IMR-90 (cell line): ENCODE measurements at regions not wholly inside any gene's neighbourhood (a gene's known extent, or its start where the extent isn't known, plus 50 kb on each side); places are given as distances from the start of the nearest gene placed in this dataset.

Experiments used
- ATAC-seq: fragments of 200-7000 bp; cut with Tn5 transposase; 2 replicates; pipeline ENCODE4 v1.9.1; 2020; ENCODE audit warnings: low read depth, mild to moderate bottlenecking, moderate library complexity
- BruUV-seq: library from RNA; stranded (reverse); fragments of 400-500 nt; replicated peaks from 2 replicates; lab custom pipeline; 2021; lab: Mats Ljungman, UMichigan
- CTCF ChIA-PET: fragments of 300-600 bp; formaldehyde crosslinking; extraction: SDS; loops from one replicate; lab custom pipeline; 2021; ENCODE audit warnings: antibody characterized with exemption; lab: Yijun Ruan, JAX
- POLR2A ChIA-PET: fragments of 300-600 bp; sonication (Branson Sonifier 250); formaldehyde crosslinking; loops from one replicate; lab custom pipeline; 2022; ENCODE audit warnings: antibody characterized with exemption; ENCODE audit not compliant: unreplicated experiment; lab: Charles Lee
- DNase-seq: peaks from one replicate; pipeline ENCODE4 v3.0.0; 2013
- H2AFZ ChIP-seq: replicated peaks from 2 replicates; pipeline ENCODE3; 2013; ENCODE audit warnings: low read length, mild to moderate bottlenecking; ENCODE audit not compliant: poor library complexity
- H2AK5ac ChIP-seq: 2 replicates; pipeline ENCODE4 v1.6.1; 2013; ENCODE audit warnings: low read depth, low read length, inconsistent platforms
- H2AK9ac ChIP-seq: replicated peaks from 2 replicates; pipeline ENCODE3; 2013; ENCODE audit warnings: mild to moderate bottlenecking, low read depth, low read length, moderate library complexity; ENCODE audit not compliant: poor library complexity
- H2BK120ac ChIP-seq: 2 replicates; pipeline ENCODE4 v1.6.1; 2013; ENCODE audit warnings: low read depth, low read length, inconsistent platforms
- H2BK15ac ChIP-seq: 3 replicates; pipeline ENCODE4 v1.6.1; 2013; ENCODE audit warnings: low read depth, low read length, inconsistent platforms
- H2BK20ac ChIP-seq: 2 replicates; pipeline ENCODE4 v1.6.1; 2013; ENCODE audit warnings: low read depth, mild to moderate bottlenecking, inconsistent platforms, low read length, moderate library complexity
- H2BK5ac ChIP-seq: 2 replicates; pipeline ENCODE4 v1.6.1; 2013; ENCODE audit warnings: mild to moderate bottlenecking, low read depth, low read length, inconsistent platforms; ENCODE audit not compliant: poor library complexity, severe bottlenecking
- H3K14ac ChIP-seq: replicated peaks from 2 replicates; pipeline ENCODE4 v1.6.1; 2013; ENCODE audit warnings: low read depth, low read length, inconsistent platforms
- H3K18ac ChIP-seq: 2 replicates; pipeline ENCODE4 v1.6.1; 2013; ENCODE audit warnings: low read depth, low read length, control low read depth
- H3K23ac ChIP-seq: 2 replicates; pipeline ENCODE4 v1.6.1; 2013; ENCODE audit warnings: low read depth, low read length, inconsistent platforms
- H3K27ac ChIP-seq: 2 replicates; pipeline ENCODE4 v1.5.1; 2013; ENCODE audit warnings: mild to moderate bottlenecking, control low read depth, low read length; ENCODE audit not compliant: insufficient read depth
- H3K27me3 ChIP-seq: 2 replicates; pipeline ENCODE4 v1.6.1; 2013; ENCODE audit warnings: low read length; ENCODE audit not compliant: control insufficient read depth, insufficient read depth
- H3K36me3 ChIP-seq: 2 replicates; pipeline ENCODE4 v1.6.1; 2013; ENCODE audit warnings: low read length, mixed read lengths; ENCODE audit not compliant: control insufficient read depth, insufficient read depth
- H3K4ac ChIP-seq: 2 replicates; pipeline ENCODE4 v1.6.1; 2013; ENCODE audit warnings: low read depth, low read length, inconsistent platforms
- H3K4me1 ChIP-seq: 2 replicates; pipeline ENCODE4 v1.6.1; 2013; ENCODE audit warnings: low read length, mixed read lengths; ENCODE audit not compliant: control insufficient read depth, insufficient read depth
- H3K4me2 ChIP-seq: 2 replicates; pipeline ENCODE4 v1.6.1; 2013; ENCODE audit warnings: low read depth, mild to moderate bottlenecking, control low read depth, low read length, moderate library complexity
- H3K4me3 ChIP-seq: 2 replicates; pipeline ENCODE4 v1.5.1; 2013; ENCODE audit warnings: low read depth, mild to moderate bottlenecking, control low read depth, low read length, moderate library complexity; ENCODE audit not compliant: insufficient read depth
- H3K56ac ChIP-seq: 2 replicates; pipeline ENCODE4 v1.6.1; 2013; ENCODE audit warnings: low read length, inconsistent platforms; ENCODE audit not compliant: insufficient read depth; ENCODE audit errors: extremely low read depth
- H3K79me1 ChIP-seq, 2 experiments: 2 replicates each; pipeline ENCODE4 v1.6.1; 2013; ENCODE audit warnings: low read length in 2 of 2, inconsistent platforms in 1 of 2, low read depth in 1 of 2
- H3K9ac ChIP-seq: 2 replicates; pipeline ENCODE4 v1.6.1; 2013; ENCODE audit warnings: low read depth, low read length, control low read depth
- H3K9me1 ChIP-seq: 2 replicates; pipeline ENCODE4 v1.6.1; 2013; ENCODE audit warnings: low read length, inconsistent platforms; ENCODE audit not compliant: insufficient read depth
- H3K9me3 ChIP-seq: 2 replicates; pipeline ENCODE4 v1.6.1; 2013; ENCODE audit warnings: low read length; ENCODE audit not compliant: control insufficient read depth, insufficient read depth
- H4K20me1 ChIP-seq: 2 replicates; pipeline ENCODE4 v1.6.1; 2013; ENCODE audit warnings: low read length, inconsistent platforms; ENCODE audit not compliant: insufficient read depth
- H4K5ac ChIP-seq: 2 replicates; pipeline ENCODE4 v1.6.1; 2013; ENCODE audit warnings: mild to moderate bottlenecking, low read depth, low read length, control low read depth
- H4K8ac ChIP-seq, 2 experiments: 2 replicates each; pipeline ENCODE4 v1.6.1; 2013; ENCODE audit warnings: low read depth in 2 of 2, low read length in 2 of 2, control low read depth in 1 of 2, inconsistent platforms in 1 of 2
- H4K91ac ChIP-seq: 2 replicates; pipeline ENCODE4 v1.6.1; 2013; ENCODE audit warnings: low read depth, low read length, inconsistent platforms; ENCODE audit not compliant: insufficient read depth
- BHLHE40 ChIP-seq: fragments of 150-350 bp; IDR thresholded peaks from 2 replicates; pipeline ENCODE4 v1.6.1; 2016; ENCODE audit warnings: mild to moderate bottlenecking, low read depth, low read length
- CEBPB ChIP-seq: IDR thresholded peaks from 2 replicates; pipeline ENCODE4 v1.6.1; 2012; ENCODE audit warnings: low read depth, low read length, improper control_type of control experiment
- MAZ ChIP-seq: IDR thresholded peaks from 2 replicates; pipeline ENCODE4 v1.6.1; 2012; ENCODE audit warnings: low read depth, mild to moderate bottlenecking, low read length, improper control_type of control experiment, moderate library complexity, borderline replicate concordance
- MXI1 ChIP-seq: IDR thresholded peaks from 2 replicates; pipeline ENCODE4 v1.6.1; 2012; ENCODE audit warnings: low read depth, mild to moderate bottlenecking, low read length, moderate library complexity, borderline replicate concordance
- NFE2L2 ChIP-seq: fragments of 150-350 bp; IDR thresholded peaks from 2 replicates; pipeline ENCODE4 v1.6.1; 2016; ENCODE audit warnings: low read depth, mild to moderate bottlenecking, low read length
- POLR2A ChIP-seq: IDR thresholded peaks from 2 replicates; pipeline ENCODE4 v1.6.1; 2012; ENCODE audit warnings: mild to moderate bottlenecking, low read depth, low read length
- RAD21 ChIP-seq: IDR thresholded peaks from 2 replicates; pipeline ENCODE4 v1.6.1; 2012; ENCODE audit warnings: low read length, improper control_type of control experiment
- RCOR1 ChIP-seq: IDR thresholded peaks from 2 replicates; pipeline ENCODE4 v1.6.1; 2012; ENCODE audit warnings: mild to moderate bottlenecking, low read length, improper control_type of control experiment; ENCODE audit not compliant: insufficient replicate concordance
- SMC3 ChIP-seq: fragments of 150-350 bp; IDR thresholded peaks from 2 replicates; pipeline ENCODE4 v1.6.1; 2016; ENCODE audit warnings: low read depth, mild to moderate bottlenecking, antibody characterized with exemption, low read length, moderate library complexity
- WGBS, 2 experiments: methylation state at CpG; one replicate each; pipeline versions ENCODE4 v1.1.5 to v1.1.7; 2013; ENCODE audit warnings: missing lambda C conversion rate in 2 of 2; ENCODE audit not compliant: insufficient read length in 1 of 2; ENCODE audit errors: extremely low coverage in 2 of 2; 5-methylcytosine and 5-hydroxymethylcytosine counted together
- dilution Hi-C: fragments of 300-500 bp; cut with HindIII; formaldehyde crosslinking; loops from one replicate; pipeline ENCODE4 v1.14.3; 2018; ENCODE audit warnings: low sequenced_read_pairs; ENCODE audit not compliant: unreplicated experiment
- in situ Hi-C: fragments of 300-500 bp; cut with MboI; formaldehyde crosslinking; loops from 3 replicates; pipeline ENCODE4 v1.14.3; 2019; ENCODE audit warnings: low sequenced_read_pairs, inconsistent platforms, mixed read lengths
- intact Hi-C: fragments of 100-400 bp; cut with micrococcal nuclease; formaldehyde crosslinking; loops from 2 replicates; pipeline ENCODE4 v1.10.0; 2022
- TF ChIP-seq, protein P1 (sequence below): fragments of 150-350 bp; IDR thresholded peaks from 2 replicates; pipeline ENCODE4 v1.6.1; 2016; ENCODE audit warnings: low read depth, mild to moderate bottlenecking, low read length, moderate library complexity, borderline replicate concordance
- TF ChIP-seq, protein P2 (sequence below): fragments of 150-350 bp; IDR thresholded peaks from 2 replicates; pipeline ENCODE4 v1.6.1; 2017; ENCODE audit warnings: mild to moderate bottlenecking, antibody characterized with exemption, low read length, low read depth

DNA sequence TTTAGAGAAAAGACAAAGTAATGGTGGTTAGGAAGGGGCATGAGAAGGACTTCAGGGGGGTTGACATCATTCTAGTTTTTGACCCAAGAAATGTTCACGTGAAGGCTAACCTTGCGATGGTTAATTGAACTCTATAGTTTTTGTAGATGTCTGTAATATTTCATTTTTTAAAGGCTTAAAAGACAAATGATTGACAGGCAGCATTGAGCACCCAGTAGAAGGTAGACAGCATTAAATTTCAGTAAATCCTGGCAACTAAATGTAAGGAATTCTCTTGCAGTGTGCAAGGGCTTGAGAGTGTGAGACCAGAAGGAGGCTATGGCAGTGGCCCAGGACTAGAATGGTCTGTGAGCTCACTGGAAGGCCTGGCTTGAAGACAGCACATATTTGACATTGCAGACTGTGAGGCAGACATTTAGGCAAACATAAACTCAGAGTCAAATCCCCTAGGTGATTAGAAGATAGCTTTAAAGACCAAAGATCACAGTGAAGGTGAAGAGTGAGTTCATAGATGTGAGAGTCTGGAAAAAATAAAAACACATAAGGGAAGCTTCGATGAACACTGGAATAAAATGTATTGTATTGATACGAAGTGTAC lies 100.1 kb upstream of the MAP4K4 start:
- no peaks in the 10 kb centered on the region for H3K4me1 ChIP-seq
- H2BK20ac ChIP-seq: no peak overlapping the region
- H2AFZ ChIP-seq: no peak overlapping the region
- POLR2A ChIA-PET: no interaction called here
- no peak overlapping the region for H3K4me3 ChIP-seq
- H3K56ac ChIP-seq: no peak overlapping the region
- no peak overlapping the region for H3K4ac ChIP-seq
- no peak overlapping the region for H2BK15ac ChIP-seq
- no peaks in the 10 kb centered on the region for H4K20me1 ChIP-seq
- WGBS, 2 experiments: no CpG with 5 or more reads among the region's 4 CpGs
- intact Hi-C loops: no loop called here
- no peaks in the 10 kb centered on the region for H3K79me1 ChIP-seq
- H2AK5ac ChIP-seq: no peak overlapping the region
- TF ChIP-seq CEBPB (no peak), BHLHE40 (no peak), SMC3 (no peak), RCOR1 (no peak), RAD21 (no peak), NFE2L2 (no peak), MAZ (no peak), MXI1 (no peak), POLR2A (no peak)
- TF ChIP-seq, protein P1, sequence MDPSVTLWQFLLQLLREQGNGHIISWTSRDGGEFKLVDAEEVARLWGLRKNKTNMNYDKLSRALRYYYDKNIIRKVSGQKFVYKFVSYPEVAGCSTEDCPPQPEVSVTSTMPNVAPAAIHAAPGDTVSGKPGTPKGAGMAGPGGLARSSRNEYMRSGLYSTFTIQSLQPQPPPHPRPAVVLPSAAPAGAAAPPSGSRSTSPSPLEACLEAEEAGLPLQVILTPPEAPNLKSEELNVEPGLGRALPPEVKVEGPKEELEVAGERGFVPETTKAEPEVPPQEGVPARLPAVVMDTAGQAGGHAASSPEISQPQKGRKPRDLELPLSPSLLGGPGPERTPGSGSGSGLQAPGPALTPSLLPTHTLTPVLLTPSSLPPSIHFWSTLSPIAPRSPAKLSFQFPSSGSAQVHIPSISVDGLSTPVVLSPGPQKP: no peak
- TF ChIP-seq, protein P2, sequence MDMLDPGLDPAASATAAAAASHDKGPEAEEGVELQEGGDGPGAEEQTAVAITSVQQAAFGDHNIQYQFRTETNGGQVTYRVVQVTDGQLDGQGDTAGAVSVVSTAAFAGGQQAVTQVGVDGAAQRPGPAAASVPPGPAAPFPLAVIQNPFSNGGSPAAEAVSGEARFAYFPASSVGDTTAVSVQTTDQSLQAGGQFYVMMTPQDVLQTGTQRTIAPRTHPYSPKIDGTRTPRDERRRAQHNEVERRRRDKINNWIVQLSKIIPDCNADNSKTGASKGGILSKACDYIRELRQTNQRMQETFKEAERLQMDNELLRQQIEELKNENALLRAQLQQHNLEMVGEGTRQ: no peak
- dilution Hi-C loops: no loop called here
- H3K9me3 ChIP-seq: no peaks in the 10 kb centered on the region
- H4K8ac ChIP-seq: no peak overlapping the region
- DNase-seq: peak; percentile 75
- no peak overlapping the region for H4K5ac ChIP-seq
- peaks cover 5% of the 10 kb centered on the region for H3K27me3 ChIP-seq
- H3K36me3 ChIP-seq: no peaks in the 10 kb centered on the region
- no peak overlapping the region for H3K18ac ChIP-seq
- no peak overlapping the region for H3K9ac ChIP-seq
- H3K27ac ChIP-seq: no peak overlapping the region
- H3K4me2 ChIP-seq: no peak overlapping the region
- no peak overlapping the region for H2BK5ac ChIP-seq
- no peak overlapping the region for H2BK120ac ChIP-seq
- peak; percentile 74 for ATAC-seq
- no peak overlapping the region for H3K14ac ChIP-seq
- no peaks in the 10 kb centered on the region for H3K9me1 ChIP-seq
- BruUV-seq: no TSS peak
- no peak overlapping the region for H4K91ac ChIP-seq
- no peak overlapping the region for H2AK9ac ChIP-seq
- CTCF ChIA-PET: interaction anchor here (0.6 kb wide), 1 partner anchor 11 kb away, joined by 6 read pairs; no protein-coding TSS in a partner anchor
- in situ Hi-C loops: loop anchor here (10.0 kb wide), 1 partner anchor 63 kb away; no protein-coding TSS in a partner anchor
- no peak overlapping the region for H3K23ac ChIP-seq
